ENCODE measurements at regions not wholly inside any gene's neighbourhood (a gene's known extent, or its start where the extent isn't known, plus 50 kb on each side); places are given as distances from the start of the nearest gene placed in this dataset.

- Histone ChIP-seq H3K27ac (ENCODE audit: low read depth in 1 of 3, low read length in 2 of 3) (no peak overlapping the region), H3K9me3 (ENCODE audit: control insufficient read depth in 2 of 2, insufficient read depth in 1 of 2, low read depth in 1 of 2, low read length in 1 of 2) (no peaks in the 10 kb centered on the region), H3K4me3 (ENCODE audit: low read depth in 1 of 3, low read length in 3 of 3) (no peak overlapping the region), H3K27me3 (ENCODE audit: control insufficient read depth in 3 of 3, insufficient read depth in 3 of 3, low read length in 3 of 3) (no peaks in the 10 kb centered on the region), H3K36me3 (ENCODE audit: control insufficient read depth in 3 of 3, insufficient read depth in 2 of 3, low read depth in 1 of 3, low read length in 3 of 3) (no peaks in the 10 kb centered on the region), H3K4me1 (ENCODE audit: control insufficient read depth in 3 of 3, insufficient read depth in 2 of 3, low read depth in 1 of 3, low read length in 2 of 3) (peaks cover 0 to 6% (median 0%) of the 10 kb centered on the region in 3 donors)
- FAIRE-seq (no peak), DNase-seq (no peak)
- 61 to 75% (median 63%) methylated on average over 5 of the region's 5 CpGs for WGBS, 3 donors
Observed at GRCh38 chr15:39086641-39087040, 494.2 kb upstream of the THBS1 start.

GRCh38 chr15:39088156-39088555, 492.7 kb upstream of the THBS1 start:
- no peak for DNase-seq
- peaks cover 0 to 6% (median 0%) of the 10 kb centered on the region in 3 donors for H3K4me1 ChIP-seq (ENCODE audit: control insufficient read depth in 3 of 3, insufficient read depth in 2 of 3, low read depth in 1 of 3, low read length in 2 of 3)
- no peaks in the 10 kb centered on the region for H3K36me3 ChIP-seq (ENCODE audit: control insufficient read depth in 3 of 3, insufficient read depth in 2 of 3, low read depth in 1 of 3, low read length in 3 of 3)
- H3K9me3 ChIP-seq (ENCODE audit: control insufficient read depth in 2 of 2, insufficient read depth in 1 of 2, low read depth in 1 of 2, low read length in 1 of 2), result no peaks in the 10 kb centered on the region
- 55 to 68% (median 64%) methylated on average over 1 of the region's 1 CpG for WGBS, 3 donors
- FAIRE-seq, result no peak
- H3K27me3 ChIP-seq (ENCODE audit: control insufficient read depth in 3 of 3, insufficient read depth in 3 of 3, low read length in 3 of 3), result no peaks in the 10 kb centered on the region
- no peak overlapping the region for H3K27ac ChIP-seq (ENCODE audit: low read depth in 1 of 3, low read length in 2 of 3)
- H3K4me3 ChIP-seq (ENCODE audit: low read depth in 1 of 3, low read length in 3 of 3), result no peak overlapping the region

GRCh38 chr15:39092354-39092753, 488.5 kb upstream of the THBS1 start:
- Histone ChIP-seq H3K4me3 (ENCODE audit: low read depth in 1 of 3, low read length in 3 of 3) (no peak overlapping the region), H3K9me3 (ENCODE audit: control insufficient read depth in 2 of 2, insufficient read depth in 1 of 2, low read depth in 1 of 2, low read length in 1 of 2) (no peaks in the 10 kb centered on the region), H3K4me1 (ENCODE audit: control insufficient read depth in 3 of 3, insufficient read depth in 2 of 3, low read depth in 1 of 3, low read length in 2 of 3) (no peaks in the 10 kb centered on the region), H3K36me3 (ENCODE audit: control insufficient read depth in 3 of 3, insufficient read depth in 2 of 3, low read depth in 1 of 3, low read length in 3 of 3) (no peaks in the 10 kb centered on the region), H3K27ac (ENCODE audit: low read depth in 1 of 3, low read length in 2 of 3) (no peak overlapping the region), H3K27me3 (ENCODE audit: control insufficient read depth in 3 of 3, insufficient read depth in 3 of 3, low read length in 3 of 3) (peaks cover 0 to 2% (median 0%) of the 10 kb centered on the region in 3 donors)
- FAIRE-seq, result no peak
- WGBS, 3 donors, result 78 to 86% (median 79%) methylated on average over 4 of the region's 4 CpGs
- no peak for DNase-seq

DNA sequence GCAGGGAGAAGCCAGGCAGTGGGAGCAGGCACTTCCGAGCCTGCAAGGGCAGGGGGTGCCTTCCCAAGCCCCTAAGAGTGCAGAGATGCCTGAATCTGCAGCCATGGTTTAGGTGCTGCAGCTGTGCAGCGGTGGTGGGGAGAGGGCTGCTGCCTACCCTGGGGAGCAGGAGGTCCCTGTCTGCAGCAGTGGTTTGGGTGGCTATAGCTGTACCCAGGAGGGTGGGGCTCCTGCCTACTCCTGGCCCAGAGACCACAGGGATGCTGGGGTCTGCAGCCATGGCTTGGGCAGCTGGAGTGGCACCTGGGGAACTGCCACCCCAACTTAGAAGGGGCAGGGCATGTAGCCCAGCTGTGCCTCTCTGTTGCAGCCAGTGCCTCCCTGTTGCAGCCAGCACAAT, 488.1 kb upstream of the THBS1 start:
- Histone ChIP-seq H3K36me3 (ENCODE audit: control insufficient read depth in 3 of 3, insufficient read depth in 2 of 3, low read depth in 1 of 3, low read length in 3 of 3) (no peaks in the 10 kb centered on the region), H3K4me3 (ENCODE audit: low read depth in 1 of 3, low read length in 3 of 3) (no peak overlapping the region), H3K27ac (ENCODE audit: low read depth in 1 of 3, low read length in 2 of 3) (no peak overlapping the region), H3K9me3 (ENCODE audit: control insufficient read depth in 2 of 2, insufficient read depth in 1 of 2, low read depth in 1 of 2, low read length in 1 of 2) (no peaks in the 10 kb centered on the region), H3K27me3 (ENCODE audit: control insufficient read depth in 3 of 3, insufficient read depth in 3 of 3, low read length in 3 of 3) (peaks cover 0 to 2% (median 0%) of the 10 kb centered on the region in 3 donors), H3K4me1 (ENCODE audit: control insufficient read depth in 3 of 3, insufficient read depth in 2 of 3, low read depth in 1 of 3, low read length in 2 of 3) (no peaks in the 10 kb centered on the region)
- DNase-seq, result no peak
- WGBS, 3 donors, result 83 to 90% (median 85%) methylated on average over 2 of the region's 2 CpGs
- FAIRE-seq, result no peak

GRCh38 chr15:39094116-39094515, 486.8 kb upstream of the THBS1 start:
- Histone ChIP-seq H3K4me1 (ENCODE audit: control insufficient read depth in 3 of 3, insufficient read depth in 2 of 3, low read depth in 1 of 3, low read length in 2 of 3) (no peaks in the 10 kb centered on the region), H3K36me3 (ENCODE audit: control insufficient read depth in 3 of 3, insufficient read depth in 2 of 3, low read depth in 1 of 3, low read length in 3 of 3) (no peaks in the 10 kb centered on the region), H3K4me3 (ENCODE audit: low read depth in 1 of 3, low read length in 3 of 3) (no peak overlapping the region), H3K27ac (ENCODE audit: low read depth in 1 of 3, low read length in 2 of 3) (no peak overlapping the region), H3K27me3 (ENCODE audit: control insufficient read depth in 3 of 3, insufficient read depth in 3 of 3, low read length in 3 of 3) (peaks cover 0 to 2% (median 0%) of the 10 kb centered on the region in 3 donors), H3K9me3 (ENCODE audit: control insufficient read depth in 2 of 2, insufficient read depth in 1 of 2, low read depth in 1 of 2, low read length in 1 of 2) (no peaks in the 10 kb centered on the region)
- no peak for FAIRE-seq
- no peak for DNase-seq

DNA sequence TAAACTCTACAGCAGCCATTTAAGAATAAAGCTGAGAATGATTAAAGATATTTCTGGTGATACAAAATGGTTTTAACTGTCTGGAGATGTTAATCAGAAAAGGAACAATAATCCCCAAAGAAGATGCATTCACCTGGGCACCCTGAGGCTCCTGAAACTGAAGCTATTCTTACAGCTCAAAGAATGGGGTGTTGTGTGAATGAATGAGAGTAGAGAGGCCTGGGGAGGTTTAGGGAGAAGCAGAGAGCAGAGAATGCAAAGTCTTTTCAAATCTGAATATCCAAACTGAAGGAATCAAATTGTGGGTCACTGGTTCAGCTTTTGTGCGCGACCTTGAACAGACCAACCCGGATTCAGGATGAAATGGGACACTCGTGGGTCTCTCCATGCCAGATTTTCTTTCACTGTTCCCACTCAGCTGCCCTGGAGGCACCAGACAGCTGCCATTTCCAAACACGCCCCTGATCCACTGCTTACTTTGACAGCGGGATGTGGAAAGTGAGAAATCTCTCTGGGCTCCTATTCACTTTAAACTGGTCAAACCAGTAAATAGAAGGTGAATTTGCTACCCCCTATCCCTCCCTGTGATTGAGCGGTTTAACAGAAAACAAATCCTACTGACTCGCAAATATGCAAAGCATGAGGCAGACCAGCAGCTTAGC, 485.5 kb upstream of the THBS1 start:
- H3K27ac ChIP-seq (ENCODE audit: low read depth in 1 of 3, low read length in 2 of 3), result no peak overlapping the region
- H3K36me3 ChIP-seq (ENCODE audit: control insufficient read depth in 3 of 3, insufficient read depth in 2 of 3, low read depth in 1 of 3, low read length in 3 of 3), result no peaks in the 10 kb centered on the region
- 67 to 76% (median 73%) methylated on average over 8 of the region's 8 CpGs for whole genome bisulfite sequencing, 3 donors

DNA sequence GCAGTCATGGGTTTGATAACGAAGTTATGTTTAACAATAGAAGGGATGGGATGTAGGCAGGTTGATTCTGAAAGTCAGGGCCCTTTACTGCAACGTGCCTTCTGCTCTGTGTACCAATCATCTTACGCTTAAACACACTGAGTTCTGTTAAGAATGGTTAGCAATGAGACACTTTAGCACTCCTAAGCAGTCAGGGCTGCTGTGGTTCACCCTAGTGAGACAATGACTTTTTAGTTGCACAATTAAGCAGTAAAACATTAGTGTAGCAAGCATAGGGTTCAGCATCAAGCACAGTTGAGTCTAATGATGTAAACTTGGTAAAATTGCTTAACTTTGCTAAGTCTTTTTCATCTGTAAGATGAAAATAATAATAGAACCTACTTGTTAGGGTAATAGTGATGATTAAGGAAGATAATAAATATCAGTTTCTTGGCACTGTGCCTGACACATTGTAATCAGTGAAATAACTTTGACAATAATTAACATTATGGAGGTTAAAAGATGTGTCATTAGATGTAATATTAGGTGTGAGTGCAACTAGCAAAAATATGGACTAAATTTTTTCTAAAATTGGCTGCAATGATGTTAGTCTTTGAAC, 484.2 kb upstream of the THBS1 start:
- no peak overlapping the region for H3K4me3 ChIP-seq (ENCODE audit: low read depth in 1 of 3, low read length in 3 of 3)
- FAIRE-seq, result no peak
- no peak for DNase-seq
- no peaks in the 10 kb centered on the region for H3K36me3 ChIP-seq (ENCODE audit: control insufficient read depth in 3 of 3, insufficient read depth in 2 of 3, low read depth in 1 of 3, low read length in 3 of 3)
- H3K27me3 ChIP-seq (ENCODE audit: control insufficient read depth in 3 of 3, insufficient read depth in 3 of 3, low read length in 3 of 3), result peaks cover 0 to 2% (median 0%) of the 10 kb centered on the region in 3 donors
- H3K9me3 ChIP-seq (ENCODE audit: control insufficient read depth in 2 of 2, insufficient read depth in 1 of 2, low read depth in 1 of 2, low read length in 1 of 2), result no peaks in the 10 kb centered on the region
- no peaks in the 10 kb centered on the region for H3K4me1 ChIP-seq (ENCODE audit: control insufficient read depth in 3 of 3, insufficient read depth in 2 of 3, low read depth in 1 of 3, low read length in 2 of 3)
- 62 to 78% (median 71%) methylated on average over 3 of the region's 3 CpGs for WGBS, 3 donors
- H3K27ac ChIP-seq (ENCODE audit: low read depth in 1 of 3, low read length in 2 of 3), result no peak overlapping the region

More for the DNA sequence above, 485.5 kb upstream of the THBS1 start:
- Histone ChIP-seq H3K4me3 (ENCODE audit: low read depth in 1 of 3, low read length in 3 of 3) (no peak overlapping the region), H3K27me3 (ENCODE audit: control insufficient read depth in 3 of 3, insufficient read depth in 3 of 3, low read length in 3 of 3) (peaks cover 0 to 2% (median 0%) of the 10 kb centered on the region in 3 donors), H3K9me3 (ENCODE audit: control insufficient read depth in 2 of 2, insufficient read depth in 1 of 2, low read depth in 1 of 2, low read length in 1 of 2) (no peaks in the 10 kb centered on the region), H3K4me1 (ENCODE audit: control insufficient read depth in 3 of 3, insufficient read depth in 2 of 3, low read depth in 1 of 3, low read length in 2 of 3) (no peaks in the 10 kb centered on the region)
- DNase-seq (no peak), FAIRE-seq (no peak)

GRCh38 chr15:39099524-39099923, 481.4 kb upstream of the THBS1 start:
- peaks cover 0 to 2% (median 0%) of the 10 kb centered on the region in 3 donors for H3K27me3 ChIP-seq (ENCODE audit: control insufficient read depth in 3 of 3, insufficient read depth in 3 of 3, low read length in 3 of 3)
- WGBS, 3 donors, result 67 to 81% (median 74%) methylated on average over 2 of the region's 2 CpGs
- DNase-seq, result no peak
- H3K36me3 ChIP-seq (ENCODE audit: control insufficient read depth in 3 of 3, insufficient read depth in 2 of 3, low read depth in 1 of 3, low read length in 3 of 3), result no peaks in the 10 kb centered on the region
- no peak for FAIRE-seq
- no peaks in the 10 kb centered on the region for H3K9me3 ChIP-seq (ENCODE audit: control insufficient read depth in 2 of 2, insufficient read depth in 1 of 2, low read depth in 1 of 2, low read length in 1 of 2)
- H3K27ac ChIP-seq (ENCODE audit: low read depth in 1 of 3, low read length in 2 of 3), result no peak overlapping the region
- H3K4me3 ChIP-seq (ENCODE audit: low read depth in 1 of 3, low read length in 3 of 3), result no peak overlapping the region
- no peaks in the 10 kb centered on the region for H3K4me1 ChIP-seq (ENCODE audit: control insufficient read depth in 3 of 3, insufficient read depth in 2 of 3, low read depth in 1 of 3, low read length in 2 of 3)

Data from small intestine (tissue), 7 donors.